Hepatocyte (in vitro differentiated cells): ENCODE measurements at regions not wholly inside any gene's neighbourhood (a gene's known extent, or its start where the extent isn't known, plus 50 kb on each side); places are given as distances from the start of the nearest gene placed in this dataset.

Experiments used
- DNase-seq: peaks from one replicate; pipeline ENCODE4 v3.0.0-alpha.2; 2016; ENCODE audit warnings: low spot score
- H2AFZ ChIP-seq: fragments of 200-600 bp; sonication (generic); 2 replicates; pipeline ENCODE4 v1.6.0; 2016; ENCODE audit warnings: antibody characterized with exemption, mild to moderate bottlenecking
- H3K27ac ChIP-seq: fragments of 200-600 bp; sonication (generic); 2 replicates; pipeline ENCODE4 v1.5.1; 2016; ENCODE audit warnings: mild to moderate bottlenecking
- H3K27me3 ChIP-seq: fragments of 200-600 bp; sonication (generic); 2 replicates; pipeline ENCODE4 v1.6.1; 2016
- H3K36me3 ChIP-seq: fragments of 200-600 bp; sonication (generic); replicated peaks from 2 replicates; pipeline ENCODE4 v1.5.1; 2016; ENCODE audit warnings: low read depth; ENCODE audit not compliant: insufficient read depth
- H3K4me1 ChIP-seq: fragments of 200-600 bp; sonication (generic); 2 replicates; pipeline ENCODE4 v1.5.1; 2016; ENCODE audit warnings: mild to moderate bottlenecking, moderate library complexity; ENCODE audit not compliant: insufficient read depth
- H3K4me2 ChIP-seq: fragments of 200-600 bp; sonication (generic); 2 replicates; pipeline ENCODE4 v1.6.0; 2016
- H3K4me3 ChIP-seq: fragments of 200-600 bp; sonication (generic); 2 replicates; pipeline ENCODE4 v1.5.1; 2016; ENCODE audit warnings: mild to moderate bottlenecking
- H3K79me2 ChIP-seq: fragments of 200-600 bp; sonication (generic); 2 replicates; pipeline ENCODE4 v1.6.0; 2017; ENCODE audit warnings: mild to moderate bottlenecking
- H3K9me2 ChIP-seq: fragments of 200-600 bp; sonication (generic); replicated peaks from 2 replicates; pipeline ENCODE4 v1.6.0; 2017; ENCODE audit warnings: mild to moderate bottlenecking; ENCODE audit not compliant: insufficient read depth
- H3K9me3 ChIP-seq: fragments of 200-600 bp; sonication (generic); 2 replicates; pipeline ENCODE4 v1.5.1; 2016; ENCODE audit warnings: low read depth, mild to moderate bottlenecking
- H4K20me1 ChIP-seq: fragments of 200-600 bp; sonication (generic); 2 replicates; pipeline ENCODE4 v1.6.0; 2016; ENCODE audit warnings: mild to moderate bottlenecking; ENCODE audit not compliant: insufficient read depth, poor library complexity, severe bottlenecking
- EZH2 ChIP-seq: fragments of 200-600 bp; sonication (generic); IDR thresholded peaks from 2 replicates; pipeline ENCODE4 v1.6.1; 2016; ENCODE audit warnings: antibody characterized with exemption, mild to moderate bottlenecking, borderline replicate concordance
- EZH2phosphoT487 ChIP-seq: fragments of 200-600 bp; sonication (generic); IDR thresholded peaks from one replicate; pipeline ENCODE4 v1.6.1; 2018; ENCODE audit warnings: antibody characterized with exemption, mild to moderate bottlenecking, low read depth, moderate library complexity; ENCODE audit not compliant: unreplicated experiment, severe bottlenecking
- WGBS: methylation state at CpG from one replicate; pipeline ENCODE4 v1.1.6; 2016; ENCODE audit warnings: low lambda C conversion rate; ENCODE audit errors: missing lambda C conversion rate; 5-methylcytosine and 5-hydroxymethylcytosine counted together
- TF ChIP-seq, protein P1 (sequence below): fragments of 200-600 bp; sonication (generic); IDR thresholded peaks from 2 replicates; pipeline ENCODE4 v1.5.1; 2016; ENCODE audit warnings: antibody characterized with exemption, mild to moderate bottlenecking; ENCODE audit not compliant: poor library complexity

- no peaks in the 10 kb centered on the region for H3K27me3 ChIP-seq
- TF ChIP-seq EZH2phosphoT487 (no peak), EZH2 (no peak)
- TF ChIP-seq, protein P1, sequence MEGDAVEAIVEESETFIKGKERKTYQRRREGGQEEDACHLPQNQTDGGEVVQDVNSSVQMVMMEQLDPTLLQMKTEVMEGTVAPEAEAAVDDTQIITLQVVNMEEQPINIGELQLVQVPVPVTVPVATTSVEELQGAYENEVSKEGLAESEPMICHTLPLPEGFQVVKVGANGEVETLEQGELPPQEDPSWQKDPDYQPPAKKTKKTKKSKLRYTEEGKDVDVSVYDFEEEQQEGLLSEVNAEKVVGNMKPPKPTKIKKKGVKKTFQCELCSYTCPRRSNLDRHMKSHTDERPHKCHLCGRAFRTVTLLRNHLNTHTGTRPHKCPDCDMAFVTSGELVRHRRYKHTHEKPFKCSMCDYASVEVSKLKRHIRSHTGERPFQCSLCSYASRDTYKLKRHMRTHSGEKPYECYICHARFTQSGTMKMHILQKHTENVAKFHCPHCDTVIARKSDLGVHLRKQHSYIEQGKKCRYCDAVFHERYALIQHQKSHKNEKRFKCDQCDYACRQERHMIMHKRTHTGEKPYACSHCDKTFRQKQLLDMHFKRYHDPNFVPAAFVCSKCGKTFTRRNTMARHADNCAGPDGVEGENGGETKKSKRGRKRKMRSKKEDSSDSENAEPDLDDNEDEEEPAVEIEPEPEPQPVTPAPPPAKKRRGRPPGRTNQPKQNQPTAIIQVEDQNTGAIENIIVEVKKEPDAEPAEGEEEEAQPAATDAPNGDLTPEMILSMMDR, result no peak
- no peak overlapping the region for H2AFZ ChIP-seq
Observed at GRCh38 chr5:53416144-53416738, 64.2 kb upstream of the FST start.

DNA sequence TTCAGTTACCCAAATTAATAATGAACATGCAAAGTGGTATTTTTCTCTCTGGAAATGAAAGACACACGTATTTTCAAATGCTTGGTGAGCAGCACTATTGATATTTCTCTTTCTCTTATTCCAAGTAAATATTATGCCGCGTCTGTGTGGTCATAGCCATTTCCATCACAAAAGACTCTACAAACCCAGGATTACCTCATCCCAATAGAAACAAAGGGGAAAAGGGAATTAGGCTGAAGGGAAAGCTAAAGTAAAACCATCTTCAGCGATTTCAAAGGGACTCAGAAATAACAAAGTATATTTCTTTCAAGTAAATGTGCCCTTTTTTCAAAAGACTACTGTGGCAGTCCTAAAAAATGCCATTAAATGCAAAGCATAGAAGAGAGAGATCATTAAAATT is 62.0 kb upstream of the FST start:
- TF ChIP-seq EZH2, result no peak
- Histone ChIP-seq H2AFZ (no peak overlapping the region), H3K27me3 (no peaks in the 10 kb centered on the region), H3K79me2 (no peaks in the 10 kb centered on the region), H3K4me2 (no peak overlapping the region), H3K9me2 (no peaks in the 10 kb centered on the region), H3K9me3 (no peaks in the 10 kb centered on the region), H3K4me3 (no peak overlapping the region), H4K20me1 (no peaks in the 10 kb centered on the region), H3K27ac (no peak overlapping the region), H3K36me3 (no peaks in the 10 kb centered on the region), H3K4me1 (no peaks in the 10 kb centered on the region)
- DNase-seq, result no peak
- WGBS, result 56% methylated on average over 4 of the region's 4 CpGs

More at GRCh38 chr5:53416144-53416738, 64.2 kb upstream of the FST start:
- H4K20me1 ChIP-seq, result no peaks in the 10 kb centered on the region
- H3K4me3 ChIP-seq, result no peak overlapping the region
- no peaks in the 10 kb centered on the region for H3K4me1 ChIP-seq
- H3K27ac ChIP-seq, result no peak overlapping the region
- no peak overlapping the region for H3K4me2 ChIP-seq
- no peak for DNase-seq
- no peaks in the 10 kb centered on the region for H3K9me3 ChIP-seq
- no peaks in the 10 kb centered on the region for H3K36me3 ChIP-seq
- no peaks in the 10 kb centered on the region for H3K79me2 ChIP-seq
- no peaks in the 10 kb centered on the region for H3K9me2 ChIP-seq

DNA sequence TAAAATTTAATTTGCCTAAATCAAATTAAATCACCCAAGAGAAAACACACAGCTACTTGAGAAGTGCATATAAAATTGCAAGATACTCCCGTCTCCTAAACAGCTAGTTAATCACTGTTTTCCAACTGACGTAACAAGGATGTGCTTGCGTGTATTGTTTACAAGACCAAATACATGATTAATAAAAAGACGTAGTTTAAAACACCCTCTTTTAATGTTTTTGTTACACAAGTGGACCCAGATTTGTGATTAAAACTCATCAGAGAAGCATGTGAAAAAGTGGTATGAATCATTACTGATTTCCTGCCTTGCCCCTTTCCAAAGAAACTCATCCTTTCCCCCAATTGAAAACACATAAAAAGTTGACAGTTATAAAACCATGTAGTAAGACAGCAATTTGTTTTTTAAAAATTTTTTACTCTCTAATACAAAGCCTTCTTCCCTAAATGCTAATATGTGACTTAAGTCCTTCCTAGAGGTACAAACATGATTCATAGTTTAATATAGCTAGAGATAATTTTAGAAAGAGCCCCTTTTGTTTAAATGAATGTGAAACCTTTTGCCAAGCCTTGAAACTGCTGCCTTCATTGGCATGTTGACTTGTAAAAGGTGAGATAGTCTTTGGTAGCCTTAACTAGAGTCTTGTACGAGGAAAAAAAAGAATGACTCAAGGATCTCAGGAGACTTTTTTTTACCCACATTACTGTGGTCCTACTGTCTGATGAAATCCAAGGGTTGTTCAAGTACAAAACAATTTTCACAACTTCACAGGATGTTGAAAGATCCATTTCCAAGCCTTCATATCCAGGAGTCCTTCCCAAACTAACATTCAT is 61.4 kb upstream of the FST start:
- no peak for TF ChIP-seq EZH2phosphoT487
- TF ChIP-seq EZH2, result no peak
- TF ChIP-seq, protein P1, result no peak
- H3K79me2 ChIP-seq, result no peaks in the 10 kb centered on the region
- peak overlapping the region; percentile 37 for H3K27ac ChIP-seq
- H4K20me1 ChIP-seq, result no peaks in the 10 kb centered on the region
- H3K36me3 ChIP-seq, result no peaks in the 10 kb centered on the region
- H3K9me2 ChIP-seq, result no peaks in the 10 kb centered on the region
- H3K4me1 ChIP-seq, result no peaks in the 10 kb centered on the region
- WGBS, result 70% methylated on average over 5 of the region's 5 CpGs
- H3K27me3 ChIP-seq, result no peaks in the 10 kb centered on the region
- H3K4me2 ChIP-seq, result no peak overlapping the region
- no peak for DNase-seq
- no peak overlapping the region for H3K4me3 ChIP-seq
- H2AFZ ChIP-seq, result no peak overlapping the region
- H3K9me3 ChIP-seq, result no peaks in the 10 kb centered on the region

DNA sequence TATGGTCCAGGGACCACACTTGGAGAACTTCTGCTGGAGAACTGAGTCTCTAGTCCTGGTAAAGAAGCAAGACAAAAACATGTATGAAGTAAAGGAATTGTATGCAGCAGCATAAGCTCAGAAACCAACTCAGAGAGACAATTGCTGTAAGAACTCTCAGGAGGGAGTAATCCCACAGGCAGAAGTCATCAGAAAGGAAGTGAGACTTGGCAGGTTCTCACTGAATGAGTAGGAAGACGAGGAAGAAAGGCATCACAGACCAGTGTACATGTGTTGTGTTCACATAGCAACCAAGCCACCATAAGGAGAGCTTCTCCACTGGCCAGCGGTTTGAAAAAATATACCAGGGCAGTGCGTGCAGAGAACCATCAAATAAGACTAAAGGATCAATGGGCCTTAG is 57.9 kb upstream of the FST start:
- Histone ChIP-seq H3K27ac (no peak overlapping the region), H2AFZ (no peak overlapping the region), H3K4me1 (no peaks in the 10 kb centered on the region), H3K4me3 (no peak overlapping the region), H4K20me1 (no peaks in the 10 kb centered on the region), H3K79me2 (no peaks in the 10 kb centered on the region), H3K27me3 (no peaks in the 10 kb centered on the region), H3K9me3 (no peaks in the 10 kb centered on the region), H3K9me2 (no peaks in the 10 kb centered on the region), H3K36me3 (no peaks in the 10 kb centered on the region), H3K4me2 (no peak overlapping the region)
- TF ChIP-seq, protein P1, result no peak
- no peak for TF ChIP-seq EZH2
- no peak for TF ChIP-seq EZH2phosphoT487
- WGBS, result 94% methylated on average over 3 of the region's 3 CpGs
- DNase-seq, result no peak
